HG03442 (cell line): ENCODE measurements at regions not wholly inside any gene's neighbourhood (a gene's known extent, or its start where the extent isn't known, plus 50 kb on each side); places are given as distances from the start of the nearest gene placed in this dataset.

Experiments used
- ATAC-seq: cut with Tn5 transposase; IDR thresholded peaks from one replicate; pipeline ENCODE4 v1.9.1; 2021; ENCODE audit warnings: mild to moderate bottlenecking, moderate library complexity; ENCODE audit not compliant: unreplicated experiment

DNA sequence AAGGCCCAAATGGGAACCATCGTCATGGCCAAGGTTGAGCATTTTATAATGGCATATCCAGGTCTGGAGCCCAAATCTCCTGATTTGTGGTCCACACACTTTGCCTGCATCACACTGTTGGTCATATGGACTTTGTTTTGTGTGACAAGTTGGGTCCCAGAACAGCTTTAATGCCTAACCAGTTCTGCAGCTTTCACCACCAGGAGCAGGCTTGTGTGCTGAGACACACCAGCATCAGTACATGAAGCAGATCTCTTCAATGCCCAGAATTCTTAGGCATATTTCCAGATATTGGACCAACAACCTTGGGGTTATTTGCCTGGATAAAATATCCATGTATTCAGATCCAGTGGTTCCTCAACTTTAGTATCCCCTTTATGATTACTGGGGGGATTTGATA is 371.3 kb downstream of the FBXW7 start:
- ATAC-seq = no peak

DNA sequence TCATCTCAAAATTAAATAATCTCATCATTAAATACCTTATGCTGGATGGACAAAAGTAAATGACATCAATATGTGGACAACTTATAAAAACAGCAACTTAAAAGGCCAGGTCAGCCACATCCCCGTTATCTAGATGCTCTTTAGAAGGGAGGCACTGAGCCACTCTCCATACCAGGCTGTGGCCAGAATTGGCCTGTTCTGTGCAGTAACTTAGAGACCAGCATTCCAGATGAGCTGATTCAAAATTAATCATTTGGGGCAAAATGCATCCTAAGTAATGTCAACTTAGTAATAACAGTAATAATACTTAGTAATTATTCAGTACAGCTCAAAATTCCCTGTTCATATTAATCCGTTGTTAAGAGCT is 373.6 kb downstream of the FBXW7 start:
- ATAC-seq = no peak

DNA sequence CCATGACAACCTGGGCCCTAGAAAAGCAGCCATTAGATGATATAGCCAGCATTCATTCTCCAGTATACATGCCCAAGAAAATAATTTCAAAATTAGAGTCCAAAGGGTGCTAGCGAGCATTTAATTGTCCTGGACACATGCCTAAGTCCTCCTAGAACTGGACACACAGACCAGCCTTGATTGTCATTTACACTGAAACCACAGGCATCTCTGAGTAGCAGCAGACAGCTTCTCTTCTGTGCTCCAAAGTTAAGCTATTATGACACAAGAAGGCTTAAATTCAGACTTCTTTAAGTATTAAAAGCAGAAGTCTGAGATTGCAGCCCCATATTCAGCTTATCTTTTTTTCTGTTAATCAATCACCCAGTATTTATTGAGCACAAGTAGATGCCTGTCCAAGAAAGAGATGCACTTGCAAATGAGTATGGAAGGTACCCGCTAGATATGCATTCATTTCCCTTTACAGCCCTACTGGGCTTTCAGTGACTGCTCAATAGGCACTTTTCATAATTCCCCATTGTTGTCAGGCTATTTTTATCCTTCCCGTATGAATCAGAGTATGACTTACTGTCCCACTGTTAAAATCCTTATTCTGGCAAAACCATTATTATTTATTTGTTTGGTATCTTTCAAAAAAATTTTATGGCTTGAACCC is 374.1 kb downstream of the FBXW7 start:
- no peak for ATAC-seq

DNA sequence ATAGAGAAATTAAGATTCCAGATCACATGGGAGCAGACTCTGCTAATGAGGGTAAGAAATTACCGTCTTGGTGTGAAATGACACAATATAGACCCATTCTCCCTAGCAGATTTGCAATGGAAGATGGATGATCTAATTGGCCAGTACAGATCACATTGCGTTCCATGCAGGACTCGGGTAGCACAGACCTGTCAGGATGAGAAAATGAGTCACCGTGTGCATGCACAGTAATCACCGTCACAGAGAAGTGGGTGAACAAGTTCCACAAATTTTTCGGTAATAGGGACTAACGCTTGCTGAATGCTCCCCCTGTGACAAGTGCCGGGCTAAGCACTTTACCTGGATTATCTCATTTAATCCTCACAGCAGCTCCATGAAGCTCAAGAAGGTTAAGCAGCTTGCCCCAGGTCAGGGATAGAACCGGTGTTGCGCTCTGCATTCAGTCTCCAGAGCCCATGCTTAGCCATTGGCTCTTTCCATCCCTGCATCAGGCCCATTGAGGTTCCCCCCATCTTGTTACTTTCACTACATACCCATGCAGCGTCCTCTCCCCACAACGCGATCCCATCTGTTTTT is 375.6 kb downstream of the FBXW7 start:
- no peak for ATAC-seq

DNA sequence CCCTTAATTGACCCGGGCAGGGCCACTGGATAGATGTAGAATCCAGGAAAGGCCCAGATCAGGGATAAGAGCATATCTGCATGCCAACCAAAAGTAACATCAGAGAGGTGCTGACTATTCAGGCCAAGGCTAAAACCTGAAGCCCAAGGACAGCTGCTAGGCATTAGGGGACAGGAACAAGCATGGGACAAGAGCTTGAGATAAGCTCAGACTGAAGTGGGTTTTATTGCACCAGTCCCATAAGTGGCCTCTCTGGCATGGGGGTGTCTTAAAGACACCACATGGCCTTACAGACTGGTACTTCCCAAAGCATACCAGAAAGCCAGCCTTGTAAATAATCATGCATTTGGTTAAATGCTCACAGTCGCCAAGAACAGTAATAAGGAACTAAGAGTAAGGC is 376.1 kb downstream of the FBXW7 start:
- ATAC-seq = no peak

DNA sequence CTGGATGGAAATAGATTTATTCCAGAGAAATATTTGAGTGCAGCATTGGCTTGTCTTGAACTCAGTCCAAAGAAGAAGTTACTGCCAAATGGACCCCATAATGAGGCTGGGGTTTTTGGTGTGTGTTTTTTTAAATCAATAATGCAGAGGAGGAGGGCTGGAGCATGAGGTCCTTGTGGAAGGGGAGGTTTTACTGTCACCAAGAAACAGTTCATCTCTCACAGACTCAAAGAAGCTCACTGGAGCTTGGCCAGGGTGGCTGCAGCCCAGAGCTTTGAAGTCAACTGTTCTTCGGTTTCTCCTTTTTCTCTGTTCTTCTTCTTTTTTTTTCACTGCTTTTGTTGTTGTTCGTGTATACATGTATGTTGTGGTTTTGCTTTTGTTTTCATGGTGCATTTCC is 377.7 kb downstream of the FBXW7 start:
- ATAC-seq = no peak

DNA sequence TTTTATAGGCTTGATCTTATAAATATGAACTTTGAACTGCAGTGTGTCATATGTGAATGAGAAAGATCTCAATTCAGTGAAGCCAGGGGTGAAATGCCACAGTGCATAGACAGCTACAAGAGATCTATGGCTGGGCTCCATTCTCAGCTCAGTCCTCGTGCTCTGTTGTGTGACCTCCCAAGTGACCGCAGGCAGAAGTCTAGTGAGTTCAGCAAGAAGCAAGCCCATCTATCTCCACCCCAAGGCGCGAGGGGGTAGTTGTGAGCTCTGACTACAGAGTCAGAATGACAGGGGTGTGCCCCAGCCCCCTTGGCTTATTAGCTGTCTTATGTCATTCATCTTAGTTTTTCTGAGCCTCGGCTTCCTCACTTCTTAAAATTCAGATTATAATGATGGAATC is 378.3 kb downstream of the FBXW7 start:
- ATAC-seq = no peak

DNA sequence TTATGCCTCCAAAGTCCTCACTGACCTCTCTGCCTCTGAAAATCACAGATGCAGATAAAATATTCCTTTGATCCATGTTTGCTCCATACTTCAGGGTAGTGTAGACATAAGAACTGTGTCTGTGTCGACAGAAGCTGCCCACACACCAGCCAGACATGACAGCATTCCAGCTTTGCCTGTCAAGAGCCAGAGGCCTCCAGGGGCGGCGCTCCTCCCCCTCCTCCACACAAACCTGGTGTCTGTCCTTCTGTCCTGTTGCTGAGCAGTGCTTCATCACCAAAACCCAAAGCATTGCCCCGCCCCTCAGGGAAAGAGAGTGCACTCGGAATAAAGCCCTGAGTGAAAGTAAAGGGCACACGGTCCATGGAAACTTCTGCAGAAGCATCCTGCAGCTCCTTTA is 379.4 kb downstream of the FBXW7 start:
- no peak for ATAC-seq

DNA sequence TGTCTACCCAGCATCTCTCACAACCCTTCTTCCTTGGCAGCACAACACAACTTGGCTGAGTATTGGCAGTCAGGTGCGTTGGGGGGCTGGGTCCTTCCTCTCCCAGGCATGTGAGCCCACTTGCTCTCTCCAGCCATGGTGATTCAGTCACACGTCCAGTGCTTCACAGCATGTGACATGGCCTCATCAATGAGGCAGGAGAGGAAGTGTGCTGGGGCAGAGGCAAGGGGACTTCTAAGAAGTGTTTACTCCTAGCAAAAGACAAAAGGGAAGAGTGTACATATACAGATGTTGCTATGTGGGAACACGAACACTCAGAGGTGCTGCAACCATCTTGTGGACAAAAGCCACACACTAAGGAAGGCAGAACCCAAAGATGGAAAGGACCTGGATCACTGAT is 380.8 kb downstream of the FBXW7 start:
- ATAC-seq = no peak

DNA sequence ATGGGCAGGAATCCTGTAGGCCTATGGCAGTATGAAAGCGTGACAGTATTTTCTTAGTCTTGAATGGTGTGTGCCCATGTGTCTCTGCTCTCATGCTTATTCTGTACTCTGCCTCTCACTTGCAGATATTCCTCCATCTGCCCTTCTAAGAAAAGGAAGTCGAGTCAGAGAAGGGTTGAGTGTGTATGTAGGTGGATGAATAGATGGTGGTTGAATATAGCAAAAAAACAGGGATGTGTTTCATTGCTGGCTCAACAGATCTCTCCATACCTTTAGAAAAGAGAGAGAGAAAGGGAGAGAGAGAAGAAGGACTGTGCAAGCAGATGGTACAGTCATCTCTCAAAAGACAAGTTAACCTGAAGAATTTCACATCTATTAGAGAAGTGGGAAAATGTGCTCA is 381.5 kb downstream of the FBXW7 start:
- no peak for ATAC-seq

DNA sequence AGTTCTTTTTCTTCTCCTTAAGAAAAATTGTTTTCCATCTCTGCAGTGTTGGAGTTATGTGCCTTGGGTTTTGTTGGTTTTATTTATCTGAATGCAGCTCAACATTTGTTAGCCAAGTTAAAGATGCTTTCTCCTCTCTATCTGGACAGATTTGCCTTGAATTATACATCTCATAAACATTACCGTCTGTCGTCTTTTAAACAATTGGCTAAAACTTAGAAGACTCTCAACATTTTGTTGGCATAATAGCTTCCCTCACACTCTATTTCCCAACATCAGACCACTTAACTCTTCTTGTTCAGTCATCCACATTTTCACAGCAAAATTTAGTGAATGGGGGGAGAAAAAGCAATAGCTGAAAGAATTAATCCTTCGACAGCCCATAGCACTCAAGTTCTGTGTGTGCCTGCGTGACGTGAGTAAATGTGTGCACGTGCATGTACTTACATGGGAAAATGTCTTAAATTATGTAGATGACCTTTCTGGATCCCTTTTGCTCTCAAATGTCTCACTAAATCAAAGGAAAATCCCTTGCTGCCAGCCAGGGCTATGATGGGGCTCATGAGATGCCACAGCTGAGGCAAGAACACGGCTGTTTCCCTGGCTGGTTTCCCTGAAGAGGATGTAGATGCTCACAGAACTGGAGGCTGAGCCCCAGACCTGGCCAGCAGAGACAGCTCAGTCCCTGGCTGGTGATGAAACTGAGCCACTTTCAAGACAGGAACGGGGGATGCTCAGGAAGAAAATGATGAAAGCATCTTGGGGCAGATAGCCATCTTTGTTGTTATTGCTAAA is 382.2 kb downstream of the FBXW7 start:
- ATAC-seq = no peak

DNA sequence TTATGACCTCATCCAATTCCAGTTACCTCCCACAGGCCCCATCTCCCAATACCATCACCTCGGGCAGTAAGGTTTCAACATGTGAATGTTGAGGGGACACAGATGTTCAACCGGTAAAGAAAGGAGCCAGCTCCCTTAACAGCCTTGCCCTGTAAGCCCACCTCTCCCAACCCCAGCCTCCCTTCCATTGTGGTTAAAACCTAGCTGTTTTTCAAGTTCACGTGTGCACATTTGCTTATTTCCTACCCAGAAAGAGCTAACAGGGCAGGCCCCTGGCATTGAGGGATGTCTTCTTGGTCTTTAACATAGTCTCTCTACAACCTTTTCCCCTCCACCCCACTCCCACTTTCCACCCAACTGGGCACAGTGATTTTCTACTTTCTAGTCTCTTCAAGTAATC is 385.7 kb downstream of the FBXW7 start:
- ATAC-seq = no peak

DNA sequence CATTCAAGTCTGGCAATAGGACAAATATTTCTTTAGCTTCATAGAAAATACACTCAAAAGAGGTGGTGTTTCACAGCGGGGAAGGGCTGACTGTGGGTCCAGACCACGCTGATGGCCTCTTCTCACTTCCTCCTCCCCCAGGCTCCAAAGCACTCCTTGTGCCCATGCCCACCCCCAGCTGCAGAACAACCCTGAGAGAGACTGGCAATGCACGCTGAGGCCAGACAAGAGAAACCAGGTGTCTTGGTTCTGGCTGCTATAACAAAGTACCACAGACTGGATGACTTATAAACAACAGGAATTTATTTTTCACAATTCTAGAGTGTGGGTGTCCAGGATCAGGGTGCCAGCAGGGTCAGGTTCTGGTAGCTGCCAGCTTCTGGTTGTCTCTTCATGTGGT is 386.1 kb downstream of the FBXW7 start:
- ATAC-seq = no peak

DNA sequence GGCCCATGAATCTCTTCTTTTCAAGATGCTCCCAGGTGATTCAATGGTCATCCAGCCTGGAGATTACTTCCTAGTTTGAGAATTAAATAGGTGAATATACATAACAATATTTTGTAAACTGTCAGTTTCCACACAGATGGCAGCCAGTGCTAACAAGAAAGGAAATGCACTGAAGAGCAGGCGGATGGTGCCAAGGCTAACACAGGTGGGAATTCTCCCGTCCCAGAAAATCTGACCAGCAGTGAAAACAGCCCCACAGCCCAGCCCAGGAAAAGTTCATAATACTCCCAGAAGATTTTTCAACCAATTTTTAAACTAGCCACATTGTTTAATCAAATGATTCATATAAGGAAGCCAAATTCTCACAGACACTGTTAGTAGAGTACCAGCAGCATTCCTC is 387.2 kb upstream of the GATB start:
- ATAC-seq = no peak

DNA sequence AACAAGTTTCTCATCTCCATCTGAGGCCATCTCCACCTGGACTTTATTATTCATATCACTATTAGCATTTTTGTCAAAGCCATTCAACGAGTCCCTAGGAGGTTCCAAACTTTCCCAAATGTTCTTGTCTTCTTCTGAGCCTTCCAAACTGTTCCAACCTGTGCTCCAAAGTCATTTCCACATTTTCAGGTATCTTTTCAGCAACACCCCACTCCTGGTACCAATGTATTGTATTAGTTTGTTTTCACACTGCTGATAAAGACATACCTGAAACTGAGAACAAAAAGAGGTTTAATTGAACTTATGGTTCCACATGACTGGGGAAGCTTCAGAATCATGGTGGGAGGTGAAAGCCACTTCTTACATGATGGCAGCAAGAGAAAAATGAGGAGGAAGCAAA is 385.4 kb upstream of the GATB start:
- ATAC-seq = no peak

DNA sequence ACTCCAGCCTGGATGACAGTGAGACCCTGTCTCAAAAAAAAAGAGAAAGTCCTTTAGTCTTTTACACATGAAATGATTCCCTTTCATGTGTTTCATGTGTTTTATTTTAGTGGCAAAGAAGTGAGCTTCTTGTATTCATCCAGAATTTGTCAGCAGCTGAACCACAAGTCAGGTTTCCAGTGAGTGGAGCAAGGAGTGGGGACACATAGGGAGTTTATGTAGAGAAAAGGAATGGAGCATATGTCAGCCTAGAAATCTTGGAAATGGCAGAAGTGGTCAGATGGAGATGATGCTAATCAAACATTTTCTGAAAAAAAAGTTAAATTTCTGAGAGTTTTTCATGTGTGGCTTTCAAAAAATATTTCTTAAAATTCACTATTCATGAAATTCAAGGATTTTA is 383.0 kb upstream of the GATB start:
- no peak for ATAC-seq

DNA sequence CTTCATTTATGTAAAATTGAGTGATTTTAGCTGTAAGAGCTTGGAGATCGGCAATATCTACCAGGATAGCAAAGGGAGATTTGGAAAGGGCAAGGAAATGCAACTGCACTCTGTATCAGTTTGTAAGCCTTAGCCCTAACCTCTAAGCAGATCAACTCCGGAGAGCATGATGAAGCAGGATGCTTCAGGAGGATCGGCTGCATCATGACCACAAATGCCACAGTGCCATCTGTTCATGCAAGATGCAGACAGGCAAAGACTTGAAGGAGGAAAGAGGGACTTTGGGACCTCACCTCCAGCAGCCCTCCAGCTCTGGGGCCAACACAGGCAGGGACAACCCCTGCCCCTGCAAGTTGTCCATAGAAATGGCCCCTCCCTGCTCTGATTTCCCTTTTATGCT is 377.6 kb upstream of the GATB start:
- ATAC-seq = no peak

DNA sequence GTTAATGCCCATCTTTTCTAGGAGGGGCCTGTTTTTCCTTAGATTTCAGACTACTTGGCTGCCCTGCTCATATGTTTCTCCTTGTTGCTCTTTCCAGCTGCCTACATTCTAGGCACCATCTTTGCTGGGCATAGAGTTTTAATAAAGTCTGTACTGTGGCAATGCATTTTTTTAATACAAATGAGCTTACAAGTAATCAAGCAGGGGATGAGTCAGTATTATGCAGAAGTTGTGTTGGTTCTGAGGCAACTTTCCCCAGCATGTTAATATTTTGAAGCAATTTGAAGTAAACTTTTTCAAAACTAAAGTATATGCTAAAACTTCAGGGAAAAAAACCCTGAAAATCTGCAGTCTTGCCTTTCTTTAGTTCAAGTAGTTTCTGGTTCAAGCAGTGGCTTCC is 372.0 kb upstream of the GATB start:
- ATAC-seq = no peak

DNA sequence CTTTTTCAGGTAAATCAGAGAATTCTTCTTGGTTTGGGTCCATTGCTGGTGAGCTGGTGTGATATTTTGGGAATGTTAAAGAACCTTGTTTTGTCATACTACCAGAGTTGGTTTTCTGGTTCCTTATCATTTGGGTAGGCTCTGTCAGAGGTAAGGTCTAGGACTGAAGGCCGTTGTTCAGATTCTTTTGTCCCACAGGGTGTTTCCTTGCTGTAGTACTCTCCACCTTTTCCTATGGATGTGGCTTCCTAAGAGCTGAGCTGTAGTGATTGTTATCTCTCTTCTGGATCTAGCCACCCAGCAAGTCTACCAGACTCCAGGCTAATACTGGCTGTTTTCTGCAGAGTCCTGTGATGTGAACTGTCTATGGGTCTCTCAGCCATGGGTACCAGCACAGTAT is 367.5 kb upstream of the GATB start:
- no peak for ATAC-seq

DNA sequence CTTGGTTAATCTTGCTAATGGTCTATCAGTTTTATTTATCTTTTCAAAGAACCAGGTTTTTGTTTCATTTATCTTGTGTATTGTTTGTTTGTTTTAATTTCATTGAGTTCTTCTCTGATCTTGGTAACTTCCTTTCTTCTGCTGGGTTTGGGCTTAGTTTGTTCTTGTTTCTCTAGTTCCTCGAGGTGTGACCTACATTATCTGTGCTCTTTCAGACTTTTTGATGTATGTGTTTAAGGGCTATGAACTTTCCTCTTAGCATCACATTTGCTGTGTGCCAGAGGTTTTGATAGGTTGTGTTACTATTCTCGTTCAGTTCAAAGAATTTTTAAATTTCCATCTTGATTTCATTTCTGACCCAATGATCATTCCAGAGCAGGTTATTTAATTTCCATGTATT is 365.4 kb upstream of the GATB start:
- ATAC-seq = no peak

DNA sequence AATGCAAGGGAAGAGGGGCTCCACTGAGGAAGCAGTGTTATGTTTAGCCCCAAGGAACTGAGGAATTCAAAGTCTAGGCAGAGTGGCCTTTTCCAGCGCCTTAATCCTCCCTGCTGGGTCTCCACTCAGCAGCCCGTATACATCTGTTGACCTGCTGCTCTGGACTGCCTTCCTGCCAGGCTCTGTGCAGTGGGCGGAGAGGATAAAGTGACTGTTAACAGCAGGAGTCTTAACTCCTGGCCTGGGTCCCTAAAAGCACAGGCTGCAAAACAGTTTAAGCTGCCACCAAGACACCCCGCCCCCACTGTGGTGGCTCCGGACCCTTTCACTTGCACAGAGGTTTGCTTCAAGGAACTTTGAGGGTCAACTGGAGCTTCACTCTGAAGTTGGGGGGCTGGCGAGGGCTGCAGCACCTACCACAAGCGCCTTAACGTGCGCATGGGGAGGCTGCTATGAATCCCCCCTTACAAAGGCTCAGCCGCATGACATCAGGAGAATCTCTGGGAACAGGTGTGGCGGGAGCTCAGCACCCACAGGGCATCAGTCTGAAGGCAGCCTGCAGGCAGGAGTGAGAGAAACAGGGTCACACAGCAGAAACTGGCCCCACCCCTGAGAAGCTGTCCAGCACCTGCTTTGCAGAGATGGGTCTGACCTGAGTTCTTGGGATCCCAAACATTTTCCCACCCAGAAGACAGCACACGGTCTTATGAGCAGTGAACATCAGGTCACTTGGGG is 358.2 kb upstream of the GATB start:
- ATAC-seq = no peak

DNA sequence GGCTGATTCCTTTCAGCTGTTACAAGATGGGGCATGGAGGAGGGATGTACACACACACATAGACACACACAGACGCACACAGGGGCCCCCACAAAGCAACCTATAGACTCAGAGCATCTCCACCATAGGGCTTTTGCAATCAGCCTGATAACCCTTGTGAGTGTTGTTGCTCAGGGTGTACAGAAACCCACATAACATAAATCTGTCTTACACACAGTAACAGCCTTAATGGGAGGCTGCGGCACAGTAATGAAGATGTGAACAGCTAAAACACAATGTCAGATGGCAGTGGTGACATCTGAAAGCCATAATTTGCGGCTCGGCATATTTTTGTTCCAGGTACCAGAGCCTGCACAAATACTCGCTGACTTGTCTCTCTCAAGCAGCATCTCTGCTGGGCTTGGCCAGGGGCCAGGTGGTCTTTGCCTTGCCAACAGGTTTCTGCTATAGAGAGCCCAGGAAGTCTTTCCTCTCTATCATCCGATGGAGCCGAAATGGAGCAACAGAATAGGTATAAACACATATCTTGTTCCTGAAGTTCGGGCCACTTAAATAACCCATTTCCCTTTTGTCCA is 357.2 kb upstream of the GATB start:
- no peak for ATAC-seq
